ENCODE measurements at regions not wholly inside any gene's neighbourhood (a gene's known extent, or its start where the extent isn't known, plus 50 kb on each side); places are given as distances from the start of the nearest gene placed in this dataset.

DNA sequence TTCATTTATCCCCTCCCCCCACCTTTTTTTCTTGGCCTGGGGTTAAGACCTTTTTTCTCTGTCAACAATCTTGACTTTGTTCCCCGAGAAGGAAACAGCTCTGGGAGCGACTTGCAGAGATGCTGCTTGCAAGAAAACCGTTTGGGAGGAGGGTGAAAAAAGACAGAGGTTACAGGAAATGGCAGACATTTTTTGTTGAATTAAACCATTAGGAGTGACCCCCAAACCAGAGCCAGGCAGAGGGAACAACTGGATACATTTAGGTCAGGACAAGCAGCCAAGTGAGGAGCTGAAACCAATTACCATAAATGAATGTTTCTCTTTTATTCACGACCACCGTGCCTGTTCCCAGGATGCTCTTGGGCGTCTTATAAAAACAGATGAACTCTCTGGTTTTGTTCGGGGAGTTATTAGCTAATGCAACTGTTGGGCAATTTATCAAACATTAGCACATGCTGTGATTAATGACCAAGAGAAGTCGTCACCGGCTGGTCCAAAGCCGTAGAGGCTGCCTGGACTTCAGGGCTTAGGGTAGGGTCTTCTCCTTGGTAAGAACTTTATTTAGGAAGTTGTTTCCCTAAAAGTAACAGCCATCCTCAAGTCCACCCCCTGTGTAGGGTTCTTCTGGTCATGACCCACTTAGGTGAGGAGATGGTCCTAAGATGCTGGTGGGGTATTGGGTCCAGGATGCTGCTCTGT lies 141.0 kb downstream of the FOXD2 start:
- peaks cover 0 to 3% of the 10 kb centered on the region in 2 donors for H3K27me3 Mint-ChIP-seq (ENCODE audit: low read depth in 2 of 2)
- no peaks in the 10 kb centered on the region for H3K36me3 ChIP-seq (ENCODE audit: control insufficient read depth, insufficient read depth, low read length)
- no peak overlapping the region for H3K27ac ChIP-seq (ENCODE audit: low read length)
- H3K4me1 Mint-ChIP-seq: peaks cover 0 to 5% of the 10 kb centered on the region in 2 donors
- H3K36me3 Mint-ChIP-seq: no peaks in the 10 kb centered on the region
- DNase-seq (no peak), ATAC-seq (no peak)
- no peaks in the 10 kb centered on the region for H3K9me3 Mint-ChIP-seq
- intact Hi-C loops (cut with micrococcal nuclease): no loop called here
- no peak overlapping the region for H3K27ac Mint-ChIP-seq
- H3K4me3 Mint-ChIP-seq: no peak overlapping the region
- no peaks in the 10 kb centered on the region for H3K4me1 ChIP-seq (ENCODE audit: control insufficient read depth, insufficient read depth, low read length)
- no peak overlapping the region for H3K4me3 ChIP-seq (ENCODE audit: low read length)
- H3K27me3 ChIP-seq (ENCODE audit: control insufficient read depth, insufficient read depth, low read length): no peaks in the 10 kb centered on the region
- no peak for TF ChIP-seq CTCF (IDR thresholded peaks at IDR 0.05)
- 78% methylated on average over 10 of the region's 10 CpGs for WGBS (ENCODE audit: insufficient coverage)
- no peaks in the 10 kb centered on the region for H3K9me3 ChIP-seq (ENCODE audit: control insufficient read depth, insufficient read depth, low read length)

DNA sequence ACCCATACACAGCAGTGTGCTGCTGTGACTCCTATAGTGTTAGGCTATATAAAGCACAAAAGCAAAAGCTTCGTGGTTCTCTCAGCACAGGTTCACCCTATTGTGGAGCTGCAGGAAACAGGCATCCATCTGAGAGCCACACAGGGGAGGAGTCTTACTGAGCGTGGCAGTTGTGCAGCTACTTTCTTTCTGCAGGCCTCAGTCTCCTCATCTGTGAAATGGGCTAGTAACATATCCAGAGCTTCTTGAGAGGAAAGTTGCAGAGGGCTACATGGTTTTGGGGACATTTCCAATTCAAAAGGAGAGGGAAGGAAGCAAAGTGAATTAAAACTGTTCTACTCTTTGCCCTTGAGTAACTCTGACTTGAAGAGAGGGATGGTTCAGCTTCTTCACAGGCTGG lies 142.0 kb downstream of the FOXD2 start:
- H3K4me3 ChIP-seq (ENCODE audit: low read length): no peak overlapping the region
- no peak for TF ChIP-seq CTCF (IDR thresholded peaks at IDR 0.05)
- no peak overlapping the region for H3K27ac Mint-ChIP-seq
- DNase-seq (no peak), ATAC-seq (no peak)
- H3K4me3 Mint-ChIP-seq: no peak overlapping the region
- peaks cover 0 to 3% of the 10 kb centered on the region in 2 donors for H3K27me3 Mint-ChIP-seq (ENCODE audit: low read depth in 2 of 2)
- H3K9me3 ChIP-seq (ENCODE audit: control insufficient read depth, insufficient read depth, low read length): no peaks in the 10 kb centered on the region
- no peak overlapping the region for H3K27ac ChIP-seq (ENCODE audit: low read length)
- intact Hi-C loops (cut with micrococcal nuclease): no loop called here
- peaks cover 0 to 5% of the 10 kb centered on the region in 2 donors for H3K4me1 Mint-ChIP-seq
- no peaks in the 10 kb centered on the region for H3K4me1 ChIP-seq (ENCODE audit: control insufficient read depth, insufficient read depth, low read length)
- H3K36me3 Mint-ChIP-seq: no peaks in the 10 kb centered on the region
- no peaks in the 10 kb centered on the region for H3K9me3 Mint-ChIP-seq
- H3K36me3 ChIP-seq (ENCODE audit: control insufficient read depth, insufficient read depth, low read length): no peaks in the 10 kb centered on the region
- no peaks in the 10 kb centered on the region for H3K27me3 ChIP-seq (ENCODE audit: control insufficient read depth, insufficient read depth, low read length)
- 45% methylated on average over 2 of the region's 2 CpGs for WGBS (ENCODE audit: insufficient coverage)

DNA sequence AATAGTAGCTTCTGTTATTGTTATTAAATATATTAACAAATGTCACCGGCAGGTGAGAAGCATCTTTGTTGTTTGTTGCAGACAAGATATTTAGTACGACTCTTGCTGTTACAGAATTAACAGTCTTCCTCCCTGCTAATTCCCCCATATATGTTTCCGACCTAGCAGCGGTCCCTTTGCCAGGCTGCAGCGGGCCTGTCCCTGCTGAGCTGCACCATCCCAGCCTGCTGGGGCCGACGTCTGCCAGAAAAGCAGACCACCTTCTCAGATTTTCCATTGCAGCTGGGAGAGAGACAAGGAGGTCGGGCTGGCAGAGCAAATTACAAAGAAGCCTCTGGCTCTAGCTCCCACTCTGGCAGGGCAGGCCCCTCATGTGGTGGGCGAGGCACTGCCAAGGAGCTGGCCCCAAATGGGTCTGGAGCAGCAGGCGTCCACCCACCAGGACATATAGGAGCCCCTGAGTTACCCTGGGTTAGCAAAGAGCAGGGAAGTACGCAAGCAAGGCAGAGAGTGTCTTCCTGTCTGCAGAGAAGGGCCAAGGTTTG lies 142.7 kb downstream of the FOXD2 start:
- intact Hi-C loops (cut with micrococcal nuclease): no loop called here
- Histone ChIP-seq H3K9me3 (ENCODE audit: control insufficient read depth, insufficient read depth, low read length) (no peaks in the 10 kb centered on the region), H3K4me3 (ENCODE audit: low read length) (no peak overlapping the region), H3K4me1 (ENCODE audit: control insufficient read depth, insufficient read depth, low read length) (no peaks in the 10 kb centered on the region), H3K36me3 (ENCODE audit: control insufficient read depth, insufficient read depth, low read length) (no peaks in the 10 kb centered on the region), H3K27ac (ENCODE audit: low read length) (no peak overlapping the region), H3K27me3 (ENCODE audit: control insufficient read depth, insufficient read depth, low read length) (no peaks in the 10 kb centered on the region)
- ATAC-seq (no peak), DNase-seq (no peak)
- H3K4me3 Mint-ChIP-seq: no peak overlapping the region
- H3K4me1 Mint-ChIP-seq: peaks cover 0 to 5% of the 10 kb centered on the region in 2 donors
- 84% methylated on average over 11 of the region's 11 CpGs for WGBS (ENCODE audit: insufficient coverage)
- no peak for TF ChIP-seq CTCF (IDR thresholded peaks at IDR 0.05)
- peaks cover 0 to 6% of the 10 kb centered on the region in 2 donors for H3K27me3 Mint-ChIP-seq (ENCODE audit: low read depth in 2 of 2)
- no peaks in the 10 kb centered on the region for H3K36me3 Mint-ChIP-seq
- no peak overlapping the region for H3K27ac Mint-ChIP-seq
- no peaks in the 10 kb centered on the region for H3K9me3 Mint-ChIP-seq
